GM23338 (cell line): ENCODE measurements at regions not wholly inside any gene's neighbourhood (a gene's known extent, or its start where the extent isn't known, plus 50 kb on each side); places are given as distances from the start of the nearest gene placed in this dataset.

Source experiments
- ATAC-seq: fragments of 200-7000 bp; cut with Tn5 transposase; 3 replicates; pipeline ENCODE4 v1.9.1; 2020
- DNase-seq: peaks from one replicate; pipeline ENCODE4 v3.0.0-alpha.2; 2015; ENCODE audit warnings: low spot score
- H2AFZ ChIP-seq: fragments of 200-600 bp; sonication (generic); 2 replicates; pipeline ENCODE4 v1.8.0; 2016; ENCODE audit warnings: antibody characterized with exemption, mild to moderate bottlenecking, moderate library complexity
- H3F3A ChIP-seq: fragments of 200-600 bp; sonication (generic); replicated peaks from 2 replicates; pipeline ENCODE4 v1.8.0; 2017; ENCODE audit warnings: antibody characterized with exemption, mixed run types, low read depth
- H3K27ac ChIP-seq: fragments of 200-600 bp; sonication (generic); 2 replicates; pipeline ENCODE4 v1.6.1; 2016; ENCODE audit warnings: low read depth
- H3K27me3 ChIP-seq: fragments of 200-600 bp; sonication (generic); 2 replicates; pipeline ENCODE4 v1.8.0; 2016; ENCODE audit warnings: mild to moderate bottlenecking, mixed run types, moderate library complexity; ENCODE audit not compliant: insufficient read depth
- H3K36me3 ChIP-seq: fragments of 200-600 bp; sonication (generic); 2 replicates; pipeline ENCODE4 v1.8.0; 2016; ENCODE audit warnings: mild to moderate bottlenecking; ENCODE audit not compliant: insufficient read depth
- H3K4me1 ChIP-seq: fragments of 200-600 bp; sonication (generic); 2 replicates; pipeline ENCODE4 v1.8.0; 2016; ENCODE audit warnings: mild to moderate bottlenecking, moderate library complexity; ENCODE audit not compliant: insufficient read depth
- H3K4me2 ChIP-seq: fragments of 200-600 bp; sonication (generic); 2 replicates; pipeline ENCODE4 v1.7.1; 2017; ENCODE audit warnings: mixed run types
- H3K4me3 ChIP-seq: fragments of 200-600 bp; sonication (generic); 2 replicates; pipeline ENCODE4 v1.6.1; 2016; ENCODE audit warnings: mixed run types
- H3K79me2 ChIP-seq: fragments of 200-600 bp; sonication (generic); replicated peaks from 2 replicates; pipeline ENCODE4 v1.8.0; 2017; ENCODE audit warnings: mild to moderate bottlenecking; ENCODE audit not compliant: insufficient read depth
- H3K9me2 ChIP-seq: fragments of 200-600 bp; sonication (generic); 2 replicates; pipeline ENCODE4 v1.8.0; 2017; ENCODE audit not compliant: insufficient read depth
- H4K20me1 ChIP-seq: fragments of 200-600 bp; sonication (generic); replicated peaks from 2 replicates; pipeline ENCODE4 v1.8.0; 2017; ENCODE audit warnings: mild to moderate bottlenecking; ENCODE audit not compliant: insufficient read depth
- H3K27ac Mint-ChIP-seq: 2 replicates; pipeline ENCODE4 v1.8.0; 2020; ENCODE audit warnings: inconsistent platforms, mild to moderate bottlenecking, moderate library complexity, mixed read lengths
- H3K27me3 Mint-ChIP-seq: 3 replicates; pipeline ENCODE4 v1.8.0; 2022; ENCODE audit warnings: low read depth, mild to moderate bottlenecking, moderate library complexity, mixed read lengths, inconsistent platforms; ENCODE audit not compliant: insufficient read depth, poor library complexity
- H3K36me3 Mint-ChIP-seq: 3 replicates; pipeline ENCODE4 v1.8.0; 2021; ENCODE audit warnings: low read depth, mild to moderate bottlenecking, inconsistent platforms, moderate library complexity, mixed read lengths
- H3K4me1 Mint-ChIP-seq: 3 replicates; pipeline ENCODE4 v1.8.0; 2020; ENCODE audit warnings: mild to moderate bottlenecking, inconsistent platforms, mixed read lengths
- H3K4me3 Mint-ChIP-seq: 3 replicates; pipeline ENCODE4 v1.8.0; 2021; ENCODE audit warnings: moderate library complexity, mild to moderate bottlenecking, inconsistent platforms, mixed read lengths
- H3K9me3 Mint-ChIP-seq: 3 replicates; pipeline ENCODE4 v1.8.0; 2020; ENCODE audit warnings: moderate library complexity, mild to moderate bottlenecking, inconsistent platforms, mixed read lengths
- EZH2 ChIP-seq: fragments of 200-600 bp; sonication (generic); IDR thresholded peaks from one replicate; pipeline ENCODE4 v1.8.0; 2017; ENCODE audit warnings: antibody characterized with exemption, mild to moderate bottlenecking, low read depth; ENCODE audit not compliant: unreplicated experiment
- POLR2AphosphoS5 ChIP-seq: IDR thresholded peaks from 2 replicates; pipeline ENCODE4 v1.6.1; 2016; ENCODE audit warnings: antibody characterized with exemption, low read depth
- ZNF331 ChIP-seq: fragments of 250-450 bp; sonication (Bioruptor Pico); IDR thresholded peaks from 2 replicates; pipeline ENCODE4 v1.5.0; 2020; ENCODE audit warnings: low read depth, mild to moderate bottlenecking, moderate library complexity
- ZNF462 ChIP-seq: fragments of 250-450 bp; sonication (Bioruptor Pico); IDR thresholded peaks from 2 replicates; pipeline ENCODE4 v1.5.0; 2020; ENCODE audit warnings: mild to moderate bottlenecking, moderate library complexity

- TF ChIP-seq POLR2AphosphoS5 = no peak
- TF ChIP-seq EZH2 = no peak
- TF ChIP-seq ZNF462 (CRISPR knock-in tag) = no peak
- no peak overlapping the region for H3K4me3 ChIP-seq
- Mint-ChIP-seq H3K4me3 (no peak overlapping the region), H3K27ac (no peak overlapping the region), H3K9me3 (no peaks in the 10 kb centered on the region), H3K4me1 (peaks cover 6% of the 10 kb centered on the region; the same call in 2 of the 3 replicates), H3K27me3 (no peaks in the 10 kb centered on the region), H3K36me3 (no peaks in the 10 kb centered on the region)
- H3K36me3 ChIP-seq = no peaks in the 10 kb centered on the region
- no peak overlapping the region for H3K27ac ChIP-seq
- no peak overlapping the region for H3K4me2 ChIP-seq
- H3F3A ChIP-seq = no peaks in the 10 kb centered on the region
- H3K9me2 ChIP-seq = no peaks in the 10 kb centered on the region
- H3K27me3 ChIP-seq = no peaks in the 10 kb centered on the region
- H3K4me1 ChIP-seq = no peaks in the 10 kb centered on the region
- H4K20me1 ChIP-seq = no peaks in the 10 kb centered on the region
- DNase-seq (no peak), ATAC-seq (no peak)
- H3K79me2 ChIP-seq = no peaks in the 10 kb centered on the region
- peak overlapping the region; percentile 6; the same call in 1 of the 2 replicates for H2AFZ ChIP-seq
Measured at GRCh38 chr4:19462117-19462516, 789.6 kb upstream of the SLIT2 start.

GRCh38 chr4:19455850-19456602 lies 795.7 kb upstream of the SLIT2 start:
- Histone ChIP-seq H4K20me1 (no peaks in the 10 kb centered on the region), H3K36me3 (no peaks in the 10 kb centered on the region), H3K4me1 (no peaks in the 10 kb centered on the region), H3F3A (no peaks in the 10 kb centered on the region), H3K27me3 (no peaks in the 10 kb centered on the region), H3K4me2 (no peak overlapping the region), H3K79me2 (no peaks in the 10 kb centered on the region), H3K4me3 (no peak overlapping the region), H2AFZ (0 out of 2 replicates have a peak overlapping the region, but pooled peaks have one; percentile 59), H3K27ac (no peak overlapping the region), H3K9me2 (peaks cover 2% of the 10 kb centered on the region)
- no peaks in the 10 kb centered on the region for H3K27me3 Mint-ChIP-seq
- DNase-seq (no peak), ATAC-seq (no peak)
- H3K36me3 Mint-ChIP-seq = peaks cover 15% of the 10 kb centered on the region; the same call in 2 of the 3 replicates
- peaks cover 19% of the 10 kb centered on the region for H3K9me3 Mint-ChIP-seq
- no peaks in the 10 kb centered on the region; the same call in 2 of the 3 replicates for H3K4me1 Mint-ChIP-seq
- H3K27ac Mint-ChIP-seq = no peak overlapping the region
- no peak overlapping the region for H3K4me3 Mint-ChIP-seq
- TF ChIP-seq ZNF462 (CRISPR knock-in tag) (no peak), ZNF331 (CRISPR knock-in tag) (no peak)
